Umbilical cord (tissue), 1 donor: ENCODE measurements at regions not wholly inside any gene's neighbourhood (a gene's known extent, or its start where the extent isn't known, plus 50 kb on each side); places are given as distances from the start of the nearest gene placed in this dataset.
"Not testable (repeated sequence)": the region's sequence is repeated elsewhere in the genome, so short reads cannot be mapped to it uniquely, and the experiment has no call there.

Experiments
- DNase-seq: peaks from one replicate; pipeline ENCODE4 v3.0.0-alpha.2; 2015; ENCODE audit warnings: low spot score

- DNase-seq = peak; percentile 45
These were observed 57.1 kb downstream of the ADCYAP1 start for GRCh38 chr18:961644-962355.

GRCh38 chr18:963276-963675 lies 58.6 kb downstream of the ADCYAP1 start:
- DNase-seq = no peak

- DNase-seq = no peak
These were observed 61.5 kb downstream of the ADCYAP1 start for GRCh38 chr18:965921-966758.

GRCh38 chr18:966759-967576 lies 62.3 kb downstream of the ADCYAP1 start:
- DNase-seq = no peak

GRCh38 chr18:968910-969309 lies 64.2 kb downstream of the ADCYAP1 start:
- not testable (repeated sequence) for DNase-seq

GRCh38 chr18:969311-969710 lies 64.6 kb downstream of the ADCYAP1 start:
- not testable (repeated sequence) for DNase-seq

- not testable (repeated sequence) for DNase-seq
These were observed 69.9 kb downstream of the ADCYAP1 start for GRCh38 chr18:974606-975005.

- not testable (repeated sequence) for DNase-seq
These were observed 71.9 kb downstream of the ADCYAP1 start for GRCh38 chr18:976393-977128.

- not testable (repeated sequence) for DNase-seq
These were observed 72.7 kb downstream of the ADCYAP1 start for GRCh38 chr18:977327-977726.

- not testable (repeated sequence) for DNase-seq
These were observed 73.1 kb downstream of the ADCYAP1 start for GRCh38 chr18:977732-978131.

GRCh38 chr18:980586-980985 lies 75.9 kb downstream of the ADCYAP1 start:
- DNase-seq = no peak

GRCh38 chr18:984004-984403 lies 79.3 kb downstream of the ADCYAP1 start:
- no peak for DNase-seq

- DNase-seq = no peak
These were observed 80.6 kb downstream of the ADCYAP1 start for GRCh38 chr18:985212-985661.

- no peak for DNase-seq
These were observed 81.4 kb downstream of the ADCYAP1 start for GRCh38 chr18:986051-986450.

GRCh38 chr18:986552-986951 lies 81.9 kb downstream of the ADCYAP1 start:
- no peak for DNase-seq

GRCh38 chr18:987325-988186 lies 82.9 kb downstream of the ADCYAP1 start:
- peak; percentile 55 for DNase-seq

- no peak for DNase-seq
These were observed 84.8 kb downstream of the ADCYAP1 start for GRCh38 chr18:989425-989824.

GRCh38 chr18:990197-990596 lies 85.5 kb downstream of the ADCYAP1 start:
- DNase-seq = no peak

GRCh38 chr18:991441-991840 lies 86.8 kb downstream of the ADCYAP1 start:
- no peak for DNase-seq

- DNase-seq = no peak
These were observed 88.9 kb downstream of the ADCYAP1 start for GRCh38 chr18:993560-993959.
